GM21786 (cell line): ENCODE measurements at regions not wholly inside any gene's neighbourhood (a gene's known extent, or its start where the extent isn't known, plus 50 kb on each side); places are given as distances from the start of the nearest gene placed in this dataset.
"Not testable (repeated sequence)": the region's sequence is repeated elsewhere in the genome, so short reads cannot be mapped to it uniquely, and the experiment has no call there.

ENCODE experiments used
- ATAC-seq: cut with Tn5 transposase; IDR thresholded peaks from one replicate; pipeline ENCODE4 v1.9.1; 2021; ENCODE audit not compliant: unreplicated experiment

DNA sequence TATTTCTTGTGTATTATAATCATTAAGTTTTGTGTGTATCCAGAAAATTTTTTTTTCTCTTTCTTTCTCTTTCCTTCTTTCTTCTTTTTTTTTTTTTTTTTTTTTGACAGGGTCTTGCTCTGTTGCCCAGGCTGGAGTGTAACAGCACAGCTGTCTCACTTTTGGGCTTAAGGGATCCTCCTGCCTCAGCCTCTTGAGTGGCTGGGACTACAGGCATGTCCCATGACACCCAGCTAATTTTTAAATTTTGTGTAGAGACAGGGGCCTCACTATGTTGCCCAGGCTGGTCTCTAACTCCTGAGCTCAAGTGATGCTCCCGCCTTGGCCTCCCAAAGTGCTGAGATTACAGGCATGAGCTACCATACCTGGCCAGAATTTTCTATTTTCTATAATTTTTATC is 120.2 kb upstream of the LDB2 start:
- ATAC-seq = not testable (repeated sequence)

DNA sequence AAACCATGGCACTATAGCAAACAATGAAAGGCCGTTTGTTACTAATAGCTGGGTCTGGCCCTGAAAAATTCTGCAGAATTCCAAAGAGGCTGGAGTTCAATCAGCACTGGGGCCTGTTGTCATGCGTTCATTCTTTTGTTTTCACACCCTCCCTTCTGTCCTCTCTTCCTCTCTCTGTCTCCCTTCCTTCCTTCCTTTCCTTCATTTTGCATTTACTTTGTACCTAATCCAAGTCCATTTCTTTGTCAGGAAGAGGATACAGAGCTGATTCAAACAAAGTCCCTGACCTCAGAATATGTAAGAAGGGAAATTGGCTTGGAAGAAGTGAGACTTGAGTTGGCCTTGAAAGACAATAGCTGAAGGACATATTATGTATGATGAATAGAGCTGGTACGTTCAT is 119.6 kb upstream of the LDB2 start:
- ATAC-seq = no peak

DNA sequence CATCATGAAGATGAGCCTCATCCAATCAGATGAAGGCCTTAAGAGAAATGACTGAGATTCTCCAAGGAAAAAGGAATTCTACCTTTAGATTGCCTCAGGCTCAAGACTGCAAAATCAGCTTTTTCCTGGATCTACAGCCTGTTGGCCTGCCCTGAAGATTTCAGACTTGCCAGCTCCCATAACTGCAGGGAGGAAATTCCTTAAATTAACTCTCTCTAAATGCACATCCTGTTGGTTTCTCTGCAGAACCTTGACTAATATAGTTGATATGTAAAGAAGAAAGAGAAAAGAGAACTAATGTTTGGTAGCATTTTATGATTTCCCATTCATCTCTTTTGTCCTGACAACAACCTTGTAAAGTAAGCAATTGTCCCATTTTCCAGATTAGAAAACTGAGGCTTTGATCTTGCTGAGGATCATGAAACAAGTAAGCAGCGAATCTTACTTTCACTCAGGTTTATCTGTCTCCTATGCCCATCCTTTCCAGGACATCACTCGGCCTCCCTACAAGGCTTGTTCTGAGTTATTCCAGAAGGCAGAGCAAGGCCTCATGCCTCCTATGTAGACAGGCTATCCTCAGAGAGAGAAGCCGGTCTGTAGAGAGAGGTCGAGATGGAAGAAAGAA is 115.0 kb upstream of the LDB2 start:
- ATAC-seq = no peak

DNA sequence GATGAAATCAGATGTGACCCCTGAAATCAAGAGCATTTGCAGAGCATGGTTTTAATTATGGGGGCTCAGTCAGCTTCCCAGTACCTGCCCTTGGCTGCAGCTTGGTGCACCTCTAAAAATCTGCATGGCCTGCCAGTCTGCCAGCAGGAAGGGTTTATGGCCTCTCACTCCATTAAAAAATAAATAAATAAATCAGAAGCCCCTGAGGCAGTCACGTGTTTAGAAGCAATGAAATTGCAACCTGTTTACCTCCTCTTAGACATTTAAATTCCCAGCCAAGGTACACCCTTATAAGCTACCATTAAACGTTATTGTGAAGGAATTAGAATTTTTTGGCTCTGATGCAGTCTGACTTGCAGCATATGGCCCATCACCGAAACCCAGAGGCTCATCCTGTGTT is 114.0 kb upstream of the LDB2 start:
- no peak for ATAC-seq

DNA sequence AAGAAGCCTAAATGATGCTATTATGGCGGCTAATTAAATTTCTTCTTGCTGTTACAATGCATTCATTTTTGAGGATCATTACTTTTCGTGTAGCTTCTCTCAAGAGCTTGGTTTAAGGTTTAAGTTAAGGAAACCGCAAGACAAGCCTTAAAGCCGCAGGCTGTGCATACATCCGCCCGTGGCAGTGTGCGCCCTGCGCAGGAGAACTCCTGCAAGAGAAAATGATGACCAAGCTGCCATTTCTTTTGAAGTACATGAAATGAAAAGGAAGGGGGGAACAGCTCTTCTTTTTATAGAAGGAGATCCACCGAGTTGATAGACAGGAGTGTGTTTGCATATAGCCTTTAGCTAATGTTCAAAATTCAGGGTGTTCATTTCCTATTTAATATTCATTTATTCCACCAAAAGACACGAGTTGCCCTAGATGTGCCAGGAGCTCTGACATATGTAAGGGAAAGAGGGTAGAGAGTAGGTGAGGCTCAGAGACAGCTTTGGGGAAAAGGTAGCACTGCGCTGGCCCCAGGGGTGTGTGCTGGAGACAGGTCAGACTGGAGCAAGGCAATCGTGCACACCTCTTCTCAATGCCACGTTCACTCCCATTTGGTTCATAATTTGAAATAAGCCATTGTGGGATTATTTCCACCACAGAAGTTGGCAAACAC is 112.1 kb upstream of the LDB2 start:
- ATAC-seq = no peak

DNA sequence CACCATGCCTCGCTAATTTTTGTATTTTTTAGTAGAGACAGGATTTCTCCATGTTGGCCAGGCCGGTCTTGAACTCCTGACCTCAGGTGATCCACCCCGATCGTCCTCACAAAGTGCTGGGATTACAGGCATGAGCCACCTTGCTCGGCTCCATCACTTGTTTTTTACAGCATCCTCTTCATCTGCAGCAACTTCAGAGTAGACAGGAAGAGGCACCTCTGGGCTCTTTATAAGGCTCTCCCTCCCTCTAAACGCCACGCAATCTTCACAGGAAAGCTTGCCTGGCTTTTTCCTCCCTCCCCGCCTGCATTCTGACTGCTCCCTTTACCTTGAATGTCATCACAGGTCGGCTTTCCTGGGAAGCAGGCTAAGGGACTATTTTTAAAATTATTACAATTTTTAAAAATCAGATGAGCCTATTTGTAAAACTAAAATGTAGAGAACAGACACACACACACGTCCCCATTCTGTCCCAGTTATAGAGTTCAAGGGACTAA is 111.5 kb upstream of the LDB2 start:
- ATAC-seq = no peak

DNA sequence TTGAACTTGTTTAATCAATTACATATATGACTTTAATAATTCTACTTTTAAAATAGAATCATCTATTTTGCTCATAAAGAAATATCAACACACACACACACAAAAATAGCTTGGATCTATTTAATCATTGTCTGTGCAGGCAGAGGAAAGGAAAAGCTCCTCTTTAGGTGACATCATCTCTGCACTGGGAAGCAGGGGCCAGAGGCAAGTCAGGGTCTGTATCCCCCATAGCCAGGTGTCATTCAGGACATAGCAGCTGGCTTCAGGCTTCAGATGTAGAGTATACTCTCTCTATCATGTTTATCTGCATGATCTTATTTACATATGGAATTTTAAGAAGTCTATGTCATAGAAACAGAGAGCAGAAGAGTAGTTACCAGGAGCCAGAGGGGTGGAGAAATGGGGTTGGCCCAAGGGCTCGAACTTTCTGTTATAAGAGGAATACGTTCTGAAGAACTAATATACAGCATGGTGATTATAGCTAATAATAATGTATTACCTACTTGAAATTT is 110.4 kb upstream of the LDB2 start:
- ATAC-seq = no peak

DNA sequence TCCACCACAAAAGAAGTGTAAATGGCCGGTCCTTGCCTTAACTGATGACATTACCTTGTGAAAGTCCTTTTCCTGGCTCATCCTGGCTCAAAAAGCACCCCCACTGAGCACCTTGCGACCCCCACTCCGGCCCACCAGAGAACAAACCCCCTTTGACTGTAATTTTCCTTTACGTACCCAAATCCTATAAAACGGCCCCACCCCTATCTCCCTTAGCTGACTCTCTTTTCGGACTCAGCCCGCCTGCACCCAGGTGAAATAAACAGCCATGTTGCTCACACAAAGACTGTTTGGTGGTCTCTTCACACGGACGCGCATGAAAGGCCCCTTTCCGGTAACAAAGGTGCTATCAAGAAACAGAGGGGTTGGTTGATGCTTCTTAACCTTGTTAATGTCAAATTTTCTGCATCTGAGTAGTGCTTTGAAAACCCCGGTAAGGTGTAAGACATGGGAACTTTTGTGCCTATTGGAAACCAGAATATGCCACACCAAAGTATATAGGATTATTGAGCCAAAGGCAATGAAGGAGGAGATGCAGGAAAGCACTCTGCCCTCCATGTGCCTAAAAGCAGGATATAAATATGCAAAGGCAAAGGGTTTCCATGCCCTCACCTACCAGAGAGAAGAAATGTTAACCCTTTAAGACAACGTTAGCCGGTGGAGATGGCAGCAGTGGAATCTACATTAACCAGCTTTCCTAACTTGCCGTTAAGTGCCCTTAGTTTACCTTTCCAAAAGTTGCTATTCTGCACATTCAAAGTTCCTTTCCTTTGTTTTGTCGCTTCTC is 105.4 kb upstream of the LDB2 start:
- not testable (repeated sequence) for ATAC-seq

DNA sequence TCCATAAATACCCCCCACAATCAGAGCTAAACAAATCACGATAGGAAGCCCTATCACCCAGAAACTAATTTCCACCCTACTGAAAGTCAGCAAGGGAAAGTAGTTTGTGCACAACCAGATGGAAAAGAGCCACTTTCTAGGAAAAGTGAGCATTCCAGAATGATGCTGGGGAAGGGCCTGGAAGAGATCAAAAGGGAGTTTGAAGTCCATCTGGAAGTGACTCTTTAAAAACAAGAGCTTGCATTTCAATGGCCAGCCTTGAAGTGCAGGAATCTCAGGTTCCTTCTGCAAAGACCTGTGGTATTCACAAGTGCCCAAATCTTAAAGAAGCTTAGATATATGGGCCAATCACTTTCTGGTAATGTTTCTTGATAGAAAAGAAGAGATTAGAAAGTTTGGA is 97.0 kb upstream of the LDB2 start:
- ATAC-seq = no peak

DNA sequence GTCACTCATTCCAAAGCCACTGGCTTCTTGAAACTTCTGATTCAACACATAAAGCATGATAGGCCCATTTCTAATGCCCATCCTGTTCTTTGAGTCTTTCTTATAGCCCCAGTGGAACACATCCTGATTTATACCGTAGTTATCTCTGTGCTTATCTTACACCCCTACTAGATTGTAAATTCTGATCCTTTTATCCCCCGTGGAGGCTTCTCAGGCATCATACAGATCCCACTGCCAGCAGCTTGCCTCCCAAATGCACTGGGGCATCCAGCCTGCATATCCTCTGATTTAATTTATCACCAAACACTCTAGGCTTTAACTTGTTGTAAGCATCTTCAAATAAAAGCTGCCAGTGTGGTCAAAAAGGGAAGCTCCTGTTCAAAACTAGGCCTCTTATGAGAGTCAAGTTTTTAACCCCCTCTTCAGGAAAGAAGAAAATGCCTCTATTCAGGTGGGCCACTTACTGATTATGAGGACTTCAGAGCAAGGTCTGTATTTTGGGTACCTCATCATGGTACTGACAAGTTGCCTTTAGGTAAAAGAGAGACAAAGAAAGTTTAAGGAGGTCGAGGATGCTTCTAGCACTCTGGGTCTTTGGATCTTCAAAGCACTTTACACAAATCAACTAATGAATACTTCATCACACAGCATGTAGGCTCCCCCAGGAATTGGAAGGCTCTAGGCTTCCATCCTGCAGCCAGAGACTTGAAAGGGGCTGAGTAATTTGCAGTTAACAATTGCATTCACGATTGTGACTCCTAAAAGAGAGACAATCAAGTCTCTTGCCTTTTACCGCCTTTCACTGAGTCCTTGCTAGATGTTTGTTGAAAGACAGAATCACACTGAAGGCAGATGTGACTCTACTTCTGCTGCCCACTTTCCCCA is 95.8 kb upstream of the LDB2 start:
- no peak for ATAC-seq

DNA sequence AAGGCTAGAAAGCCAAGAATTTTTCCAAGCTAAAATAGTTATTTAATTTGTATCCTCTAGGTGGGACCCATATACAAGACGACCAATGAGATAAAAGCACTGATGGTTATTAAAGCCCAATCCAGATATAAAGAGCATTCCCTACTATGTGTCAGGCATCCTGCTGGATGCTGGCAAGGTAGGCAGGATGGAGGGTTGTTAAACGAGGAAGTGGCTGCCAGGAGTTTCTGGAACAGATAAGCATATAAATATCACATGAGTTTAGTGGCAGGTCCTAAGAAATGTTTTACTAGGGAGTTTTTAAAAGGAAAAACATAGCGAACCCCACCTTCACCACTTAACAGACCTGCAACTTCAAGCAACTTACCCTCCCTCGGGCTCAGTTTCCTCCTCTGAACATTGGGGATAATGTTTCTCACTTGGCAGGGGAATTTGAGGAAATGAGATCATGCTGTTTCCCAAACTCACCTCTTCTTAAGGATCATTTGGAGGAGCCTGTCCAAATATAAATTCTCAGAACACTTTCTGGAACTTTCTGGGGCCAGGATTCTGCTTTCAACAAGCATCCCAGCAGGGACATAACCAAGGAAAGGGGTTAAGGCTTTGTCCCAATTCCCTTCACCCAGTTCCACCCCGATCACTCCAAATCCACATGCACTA is 94.3 kb upstream of the LDB2 start:
- ATAC-seq = no peak

DNA sequence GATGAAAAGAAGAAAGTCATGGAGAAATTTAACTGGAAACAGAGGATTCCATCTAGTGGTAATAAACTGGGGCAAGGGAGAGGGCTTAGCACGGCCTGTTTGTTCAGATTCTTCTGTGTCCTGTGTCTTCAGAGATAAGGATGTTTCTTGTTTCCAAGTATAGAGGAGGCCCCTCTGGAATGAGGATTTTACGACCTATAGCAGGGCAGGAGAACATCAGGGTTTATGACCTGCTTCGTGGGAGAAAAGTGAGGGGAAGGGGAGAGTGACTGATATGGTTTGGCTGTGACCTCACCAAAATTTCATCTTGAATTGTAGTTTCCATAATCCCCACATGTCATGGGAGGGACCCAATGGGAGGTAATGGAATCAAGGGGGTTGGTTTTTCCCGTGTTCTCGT is 93.0 kb upstream of the LDB2 start:
- ATAC-seq = no peak

DNA sequence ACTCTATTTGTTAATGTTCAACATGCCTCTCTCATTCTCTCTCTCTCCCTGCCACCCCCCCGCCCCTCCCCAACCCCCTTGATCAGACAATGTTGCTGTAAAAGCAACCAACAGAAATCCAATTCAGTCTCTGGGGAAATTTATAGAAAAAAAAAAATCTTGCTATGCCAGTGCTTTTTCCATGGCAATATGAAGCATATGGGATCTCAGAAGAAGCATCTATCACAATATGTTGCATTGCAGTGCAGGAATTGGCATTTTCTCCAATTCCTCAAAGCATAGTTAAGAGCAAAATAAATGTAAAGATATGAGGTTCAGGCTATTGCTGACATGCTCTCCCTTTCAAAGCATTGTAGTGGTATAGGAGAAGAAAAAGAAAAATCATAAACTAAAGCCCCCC is 90.9 kb upstream of the LDB2 start:
- no peak for ATAC-seq

DNA sequence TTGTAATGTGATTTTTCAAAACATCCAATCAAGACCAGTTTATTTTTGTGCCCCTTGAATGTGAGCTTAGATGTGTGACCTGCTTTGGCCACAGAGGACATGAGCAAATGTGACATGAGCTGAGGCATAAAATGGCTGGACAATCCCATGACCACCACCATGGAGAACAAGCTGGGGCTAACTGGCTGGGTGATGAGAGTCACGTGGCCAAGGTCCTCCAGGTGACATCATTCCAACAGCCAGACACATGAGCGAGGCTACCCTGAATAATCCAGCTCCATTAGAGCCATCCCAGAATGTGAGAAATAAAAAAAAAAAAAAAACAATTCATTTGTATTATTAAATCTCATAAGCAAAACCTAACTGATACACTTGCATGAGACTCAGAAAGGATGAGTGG is 90.4 kb upstream of the LDB2 start:
- ATAC-seq = no peak

DNA sequence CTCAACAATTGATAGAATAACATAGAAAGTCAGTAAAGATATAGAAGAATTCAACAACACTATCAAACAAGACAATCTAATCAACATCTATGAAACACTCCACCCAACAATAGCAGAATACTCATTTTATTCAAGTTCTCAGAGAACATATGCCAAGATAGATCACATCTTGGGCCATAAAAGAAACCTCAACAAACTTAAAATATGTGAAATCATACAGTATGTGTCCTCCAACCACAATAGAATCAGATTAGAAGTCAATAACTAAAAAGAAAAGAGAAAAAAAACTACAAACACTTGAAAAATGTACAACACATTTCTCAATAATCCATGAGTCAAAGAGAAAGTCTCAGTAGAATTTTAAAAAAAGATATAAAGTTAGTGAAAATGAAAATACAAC is 78.6 kb upstream of the LDB2 start:
- no peak for ATAC-seq

DNA sequence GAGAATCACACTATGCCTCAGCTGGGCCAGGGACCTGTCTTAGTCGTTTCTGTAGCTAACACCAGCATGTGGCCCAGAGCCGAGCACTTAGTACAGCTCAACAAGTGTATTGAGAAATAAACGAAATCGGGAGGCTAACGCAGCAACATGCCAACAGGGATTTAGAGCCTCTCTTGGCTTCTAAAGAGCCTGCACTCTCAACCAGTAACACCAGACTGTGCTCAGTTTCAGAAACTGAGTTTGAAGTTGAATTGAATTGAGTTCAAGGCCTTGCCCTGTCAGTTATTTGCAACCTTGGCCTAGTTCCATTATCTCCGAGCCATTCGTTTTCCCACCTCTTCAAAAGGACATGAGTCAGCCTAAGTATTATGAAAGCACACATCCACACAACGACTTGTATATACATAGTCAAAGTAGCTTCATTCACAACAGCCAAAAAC is 71.3 kb upstream of the LDB2 start:
- no peak for ATAC-seq

DNA sequence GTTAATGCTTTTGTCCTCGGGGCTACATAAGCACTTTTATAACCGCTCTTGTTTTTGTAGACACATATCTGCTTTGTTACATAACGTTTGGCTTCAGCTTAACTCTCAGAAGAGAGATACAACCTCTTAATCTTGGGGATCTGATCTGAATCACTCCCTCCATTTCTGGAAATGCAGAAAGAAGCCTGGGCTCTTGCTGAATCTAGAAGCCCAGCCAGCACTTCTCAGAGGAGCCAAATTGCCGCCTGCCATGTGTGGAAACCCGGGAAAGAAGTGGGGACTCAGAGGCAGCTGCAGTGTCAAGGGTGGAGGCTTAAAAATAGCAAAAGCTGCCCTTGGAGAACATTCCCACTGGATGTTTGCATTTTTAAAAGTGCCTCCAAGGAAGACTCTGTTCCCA is 69.3 kb upstream of the LDB2 start:
- no peak for ATAC-seq

DNA sequence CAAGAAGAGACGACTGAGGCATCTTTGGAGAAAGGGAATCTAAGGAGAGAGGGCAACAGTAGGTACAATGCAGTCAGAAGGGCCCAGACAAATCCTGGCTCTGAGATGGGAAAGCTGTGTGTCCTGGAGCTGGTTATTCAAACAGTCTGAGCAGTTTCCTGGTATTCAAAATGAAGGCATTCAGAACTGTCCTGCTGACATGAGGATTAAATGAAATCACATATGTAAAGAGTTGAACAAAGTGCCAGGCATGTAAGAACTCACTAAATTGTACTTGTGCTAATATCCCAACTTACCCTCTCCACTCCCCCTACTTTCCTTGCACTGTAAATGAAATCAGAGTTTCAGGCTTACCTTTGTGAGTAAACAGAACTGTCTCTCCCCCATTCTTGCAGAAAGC is 60.9 kb upstream of the LDB2 start:
- no peak for ATAC-seq

DNA sequence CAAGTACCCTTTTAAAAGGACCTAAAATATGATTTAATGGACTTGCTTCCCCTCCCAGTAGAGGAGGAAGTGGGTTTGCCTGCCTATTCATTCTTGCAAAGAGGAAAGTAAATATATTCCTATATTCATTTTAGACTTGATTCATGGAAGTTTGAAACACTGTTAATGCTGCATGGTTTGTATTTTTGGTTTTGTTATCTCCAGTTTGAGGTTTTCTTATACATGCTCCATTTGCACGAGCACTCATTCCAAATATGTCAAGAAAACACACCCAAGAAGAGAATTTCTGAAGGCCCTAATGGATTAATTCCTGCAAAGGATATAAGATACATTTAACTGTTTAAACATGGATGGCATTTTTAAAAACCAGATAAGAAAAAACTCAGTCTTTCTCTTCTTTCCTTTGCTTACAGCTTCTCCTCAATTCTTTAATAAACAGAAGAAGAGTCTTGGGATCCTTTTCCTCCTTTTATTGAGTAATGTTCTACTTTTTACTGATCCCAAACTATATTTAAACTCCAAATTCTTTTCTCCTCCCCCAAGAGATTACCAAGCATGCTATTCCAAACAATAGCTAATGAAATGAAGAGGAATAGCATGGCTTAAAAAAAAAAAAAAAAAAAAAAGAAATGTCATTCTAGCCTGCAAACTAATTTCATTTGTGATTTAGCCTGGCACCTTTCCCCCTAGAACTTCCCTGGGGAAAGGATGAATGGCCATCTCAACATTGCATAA is 54.6 kb upstream of the LDB2 start:
- ATAC-seq = no peak

DNA sequence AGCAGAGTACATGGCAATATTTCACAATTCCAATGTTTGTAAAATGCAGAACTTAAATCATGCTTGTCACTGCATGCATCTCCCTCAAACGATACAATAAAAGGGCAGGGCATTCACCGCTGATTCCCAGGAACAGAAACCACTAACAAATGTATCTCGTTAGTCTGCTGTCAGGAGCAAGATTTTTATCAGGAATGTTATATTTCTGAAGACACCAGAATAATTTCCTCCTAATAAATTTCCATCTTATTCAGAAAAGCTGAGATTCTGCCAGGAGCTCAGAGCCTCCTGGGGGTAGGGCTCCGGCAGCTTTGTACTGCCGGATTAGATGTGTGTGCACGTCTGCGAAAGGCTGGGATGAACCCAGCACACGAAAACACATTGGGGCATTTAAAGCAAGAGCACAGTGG is 54.0 kb upstream of the LDB2 start:
- no peak for ATAC-seq
